ENCODE measurements at regions not wholly inside any gene's neighbourhood (a gene's known extent, or its start where the extent isn't known, plus 50 kb on each side); places are given as distances from the start of the nearest gene placed in this dataset.

- no peak for TF ChIP-seq ZNF138 (tag by site-specific recombination; IDR thresholded peaks at IDR 0.05; ENCODE audit: borderline replicate concordance)
- TF ChIP-seq, protein P1, sequence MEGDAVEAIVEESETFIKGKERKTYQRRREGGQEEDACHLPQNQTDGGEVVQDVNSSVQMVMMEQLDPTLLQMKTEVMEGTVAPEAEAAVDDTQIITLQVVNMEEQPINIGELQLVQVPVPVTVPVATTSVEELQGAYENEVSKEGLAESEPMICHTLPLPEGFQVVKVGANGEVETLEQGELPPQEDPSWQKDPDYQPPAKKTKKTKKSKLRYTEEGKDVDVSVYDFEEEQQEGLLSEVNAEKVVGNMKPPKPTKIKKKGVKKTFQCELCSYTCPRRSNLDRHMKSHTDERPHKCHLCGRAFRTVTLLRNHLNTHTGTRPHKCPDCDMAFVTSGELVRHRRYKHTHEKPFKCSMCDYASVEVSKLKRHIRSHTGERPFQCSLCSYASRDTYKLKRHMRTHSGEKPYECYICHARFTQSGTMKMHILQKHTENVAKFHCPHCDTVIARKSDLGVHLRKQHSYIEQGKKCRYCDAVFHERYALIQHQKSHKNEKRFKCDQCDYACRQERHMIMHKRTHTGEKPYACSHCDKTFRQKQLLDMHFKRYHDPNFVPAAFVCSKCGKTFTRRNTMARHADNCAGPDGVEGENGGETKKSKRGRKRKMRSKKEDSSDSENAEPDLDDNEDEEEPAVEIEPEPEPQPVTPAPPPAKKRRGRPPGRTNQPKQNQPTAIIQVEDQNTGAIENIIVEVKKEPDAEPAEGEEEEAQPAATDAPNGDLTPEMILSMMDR (tag by site-specific recombination; IDR thresholded peaks at IDR 0.05), result no peak
- TF ChIP-seq, protein P2, sequence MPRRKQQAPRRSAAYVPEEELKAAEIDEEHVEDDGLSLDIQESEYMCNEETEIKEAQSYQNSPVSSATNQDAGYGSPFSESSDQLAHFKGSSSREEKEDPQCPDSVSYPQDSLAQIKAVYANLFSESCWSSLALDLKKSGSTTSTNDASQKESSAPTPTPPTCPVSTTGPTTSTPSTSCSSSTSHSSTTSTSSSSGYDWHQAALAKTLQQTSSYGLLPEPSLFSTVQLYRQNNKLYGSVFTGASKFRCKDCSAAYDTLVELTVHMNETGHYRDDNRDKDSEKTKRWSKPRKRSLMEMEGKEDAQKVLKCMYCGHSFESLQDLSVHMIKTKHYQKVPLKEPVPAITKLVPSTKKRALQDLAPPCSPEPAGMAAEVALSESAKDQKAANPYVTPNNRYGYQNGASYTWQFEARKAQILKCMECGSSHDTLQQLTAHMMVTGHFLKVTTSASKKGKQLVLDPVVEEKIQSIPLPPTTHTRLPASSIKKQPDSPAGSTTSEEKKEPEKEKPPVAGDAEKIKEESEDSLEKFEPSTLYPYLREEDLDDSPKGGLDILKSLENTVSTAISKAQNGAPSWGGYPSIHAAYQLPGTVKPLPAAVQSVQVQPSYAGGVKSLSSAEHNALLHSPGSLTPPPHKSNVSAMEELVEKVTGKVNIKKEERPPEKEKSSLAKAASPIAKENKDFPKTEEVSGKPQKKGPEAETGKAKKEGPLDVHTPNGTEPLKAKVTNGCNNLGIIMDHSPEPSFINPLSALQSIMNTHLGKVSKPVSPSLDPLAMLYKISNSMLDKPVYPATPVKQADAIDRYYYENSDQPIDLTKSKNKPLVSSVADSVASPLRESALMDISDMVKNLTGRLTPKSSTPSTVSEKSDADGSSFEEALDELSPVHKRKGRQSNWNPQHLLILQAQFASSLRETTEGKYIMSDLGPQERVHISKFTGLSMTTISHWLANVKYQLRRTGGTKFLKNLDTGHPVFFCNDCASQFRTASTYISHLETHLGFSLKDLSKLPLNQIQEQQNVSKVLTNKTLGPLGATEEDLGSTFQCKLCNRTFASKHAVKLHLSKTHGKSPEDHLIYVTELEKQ (tag by site-specific recombination; IDR thresholded peaks at IDR 0.05; ENCODE audit: borderline replicate concordance), result no peak
Measured at GRCh38 chrX:42946544-42947194, 168.7 kb upstream of the PPP1R2C start (continued).

GRCh38 chrX:42948723-42949657 is 171.0 kb upstream of the PPP1R2C start:
- no peaks in the 10 kb centered on the region for H3K9me3 ChIP-seq (ENCODE audit: control insufficient read depth, insufficient read depth, low read depth, low read length)
- H3K4me1 ChIP-seq (ENCODE audit: control insufficient read depth, insufficient read depth, low read length), result no peaks in the 10 kb centered on the region
- no peak overlapping the region for H3K4me3 ChIP-seq (ENCODE audit: low read depth, low read length)
- TF ChIP-seq ZNF544 (tag by site-specific recombination; IDR thresholded peaks at IDR 0.05) (no peak), GLI4 (tag by site-specific recombination; IDR thresholded peaks at IDR 0.05) (no peak), ZNF354C (tag by site-specific recombination; IDR thresholded peaks at IDR 0.05; ENCODE audit: borderline replicate concordance, low read depth) (no peak), ZNF426 (tag by site-specific recombination; IDR thresholded peaks at IDR 0.05) (no peak), ZNF843 (tag by site-specific recombination; IDR thresholded peaks at IDR 0.05) (no peak), ZNF677 (tag by site-specific recombination; IDR thresholded peaks at IDR 0.05) (no peak), ZNF529 (tag by site-specific recombination; IDR thresholded peaks at IDR 0.05; ENCODE audit: insufficient replicate concordance) (no peak), HIC1 (tag by site-specific recombination; IDR thresholded peaks at IDR 0.05) (no peak)
- H3K36me3 ChIP-seq (ENCODE audit: control insufficient read depth in 2 of 2, insufficient read depth in 1 of 2, low read length in 2 of 2), result no peaks in the 10 kb centered on the region
- no peak overlapping the region for H3K27ac ChIP-seq (ENCODE audit: extremely low read depth, low read depth, low read length)
- POLR2A ChIA-PET, result no interaction called here
- CTCF ChIA-PET, result no interaction called here

- H3K27ac ChIP-seq (ENCODE audit: extremely low read depth, low read depth, low read length), result no peak overlapping the region
- CTCF ChIA-PET, result no interaction called here
- no peaks in the 10 kb centered on the region for H3K36me3 ChIP-seq (ENCODE audit: control insufficient read depth in 2 of 2, insufficient read depth in 1 of 2, low read length in 2 of 2)
- POLR2A ChIA-PET, result no interaction called here
- H3K9me3 ChIP-seq (ENCODE audit: control insufficient read depth, insufficient read depth, low read depth, low read length), result no peaks in the 10 kb centered on the region
- H3K4me1 ChIP-seq (ENCODE audit: control insufficient read depth, insufficient read depth, low read length), result no peaks in the 10 kb centered on the region
- H3K4me3 ChIP-seq (ENCODE audit: low read depth, low read length), result no peak overlapping the region
- TF ChIP-seq ZNF555 (tag by site-specific recombination; conservative IDR thresholded peaks at IDR 0.05) (no peak), ZNF18 (tag by site-specific recombination; IDR thresholded peaks at IDR 0.05) (no peak), ZNF280D (tag by site-specific recombination; IDR thresholded peaks at IDR 0.05) (no peak), KLF9 (tag by site-specific recombination; IDR thresholded peaks at IDR 0.05; ENCODE audit: low read depth) (no peak), ZNF654 (tag by site-specific recombination; IDR thresholded peaks at IDR 0.05; ENCODE audit: low read depth) (no peak), ZNF514 (tag by site-specific recombination; IDR thresholded peaks at IDR 0.05) (no peak)
Measured at GRCh38 chrX:42951747-42952146, 173.8 kb upstream of the PPP1R2C start.
